Right lobe of liver (tissue), 4 donors: ENCODE measurements at regions not wholly inside any gene's neighbourhood (a gene's known extent, or its start where the extent isn't known, plus 50 kb on each side); places are given as distances from the start of the nearest gene placed in this dataset.

ENCODE experiments used
- POLR2A ChIP-seq: fragments of 450-650 bp; IDR thresholded peaks from one replicate; pipeline ENCODE4 v1.6.1; 2017; ENCODE audit warnings: antibody characterized with exemption, mild to moderate bottlenecking
- TF ChIP-seq, protein P1 (sequence below), 4 donors: fragments of 200-600 bp in 3 of 4; fragments of 450-650 bp in 1 of 4; IDR thresholded peaks; one replicate each; pipeline versions ENCODE4 v1.5.1 to v1.8.0; 2016 to 2022; ENCODE audit warnings: antibody characterized with exemption in 4 of 4, mild to moderate bottlenecking in 2 of 4
- donor health status: DM: no; HTN: no; CAD: no.
- donor health status: DM: no; HTN: no; CAD: no.
- donor health status: DM: no; HTN: yes; CAD: no.

GRCh38 chr7:26949319-26949718, 84.9 kb upstream of the SKAP2 start:
- TF ChIP-seq, protein P1, sequence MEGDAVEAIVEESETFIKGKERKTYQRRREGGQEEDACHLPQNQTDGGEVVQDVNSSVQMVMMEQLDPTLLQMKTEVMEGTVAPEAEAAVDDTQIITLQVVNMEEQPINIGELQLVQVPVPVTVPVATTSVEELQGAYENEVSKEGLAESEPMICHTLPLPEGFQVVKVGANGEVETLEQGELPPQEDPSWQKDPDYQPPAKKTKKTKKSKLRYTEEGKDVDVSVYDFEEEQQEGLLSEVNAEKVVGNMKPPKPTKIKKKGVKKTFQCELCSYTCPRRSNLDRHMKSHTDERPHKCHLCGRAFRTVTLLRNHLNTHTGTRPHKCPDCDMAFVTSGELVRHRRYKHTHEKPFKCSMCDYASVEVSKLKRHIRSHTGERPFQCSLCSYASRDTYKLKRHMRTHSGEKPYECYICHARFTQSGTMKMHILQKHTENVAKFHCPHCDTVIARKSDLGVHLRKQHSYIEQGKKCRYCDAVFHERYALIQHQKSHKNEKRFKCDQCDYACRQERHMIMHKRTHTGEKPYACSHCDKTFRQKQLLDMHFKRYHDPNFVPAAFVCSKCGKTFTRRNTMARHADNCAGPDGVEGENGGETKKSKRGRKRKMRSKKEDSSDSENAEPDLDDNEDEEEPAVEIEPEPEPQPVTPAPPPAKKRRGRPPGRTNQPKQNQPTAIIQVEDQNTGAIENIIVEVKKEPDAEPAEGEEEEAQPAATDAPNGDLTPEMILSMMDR (IDR thresholded peaks at IDR 0.05) = no peak
- TF ChIP-seq POLR2A = no peak
